ENCODE measurements at regions not wholly inside any gene's neighbourhood (a gene's known extent, or its start where the extent isn't known, plus 50 kb on each side); places are given as distances from the start of the nearest gene placed in this dataset.

GRCh38 chr4:181517491-181517890, 725.7 kb upstream of the TENM3 start:
- no peak for DNase-seq

DNA sequence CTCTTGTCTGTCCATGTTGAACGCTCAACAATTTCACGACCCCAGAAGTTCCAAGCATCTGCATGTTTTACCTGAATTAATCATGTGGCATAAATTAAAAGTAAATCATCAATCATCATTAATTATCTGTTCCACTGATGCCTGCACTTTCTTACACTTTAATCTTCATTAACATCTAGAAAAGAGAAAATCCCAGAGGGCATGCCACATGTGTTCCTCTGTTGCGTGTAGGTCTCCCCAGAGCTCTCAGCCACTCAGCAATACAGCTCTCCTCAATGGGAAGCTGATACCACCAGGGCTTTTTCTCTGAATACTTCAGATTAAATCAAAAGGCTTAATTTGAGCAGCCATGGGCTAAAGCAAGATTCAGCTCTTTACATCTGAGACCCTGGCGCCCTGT, 722.4 kb upstream of the TENM3 start:
- DNase-seq: no peak

- no peak for DNase-seq
Observed at GRCh38 chr4:181523973-181524372, 719.2 kb upstream of the TENM3 start.

DNA sequence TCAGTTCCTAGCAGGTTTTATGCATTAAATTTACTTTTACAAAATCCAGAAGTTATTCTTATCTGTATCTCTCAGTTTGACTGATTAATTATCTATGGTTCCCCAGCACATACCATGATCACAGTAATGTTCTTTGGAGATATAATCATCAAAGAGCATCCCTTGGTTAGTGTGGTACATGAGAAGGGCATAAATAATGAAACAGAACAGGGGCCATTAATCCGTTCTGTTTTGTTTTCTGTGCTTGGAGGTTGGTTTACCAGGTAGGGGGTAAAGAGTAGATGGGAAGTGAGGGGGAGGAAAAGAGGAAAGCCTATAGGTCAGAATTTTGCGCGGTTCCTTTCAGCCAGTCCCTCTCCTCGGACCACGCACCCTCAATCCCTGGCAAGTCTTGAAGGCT, 718.7 kb upstream of the TENM3 start:
- DNase-seq: no peak

- no peak for DNase-seq
Observed at GRCh38 chr4:181525634-181526033, 717.6 kb upstream of the TENM3 start.

DNA sequence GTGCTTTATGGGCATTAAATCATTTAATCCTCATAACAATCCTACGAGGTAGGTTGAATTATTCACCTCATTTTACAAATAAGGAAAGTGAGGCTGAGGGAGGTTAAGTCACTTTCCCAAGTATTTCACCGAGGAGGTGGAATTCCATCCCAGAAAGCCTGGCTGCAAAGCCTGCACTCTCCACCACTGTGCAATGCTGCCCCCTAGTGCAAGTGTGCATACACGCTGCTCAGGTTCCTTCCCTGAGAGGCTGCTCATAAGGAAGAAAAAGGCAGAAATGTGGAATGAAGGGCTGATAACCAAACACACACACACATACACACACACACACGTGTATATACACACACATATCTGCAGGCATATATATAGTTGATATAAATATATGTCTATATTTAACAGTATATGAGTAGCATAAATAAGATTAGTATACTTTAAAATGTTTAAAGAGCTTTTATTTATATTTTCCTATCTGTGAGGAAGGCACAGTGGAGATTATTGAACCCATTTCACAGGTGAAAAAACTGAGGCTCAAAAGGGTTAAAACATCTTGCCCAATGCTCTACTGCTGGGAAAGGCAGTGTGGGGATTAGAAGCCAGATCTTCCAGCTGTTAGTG, 714.5 kb upstream of the TENM3 start:
- DNase-seq: peak in 1 of 2 donors; percentile 0

GRCh38 chr4:181529537-181529936, 713.7 kb upstream of the TENM3 start:
- DNase-seq: no peak

- DNase-seq: no peak
Observed at GRCh38 chr4:181536196-181536746, 706.9 kb upstream of the TENM3 start.

GRCh38 chr4:181536811-181537434, 706.3 kb upstream of the TENM3 start:
- no peak for DNase-seq

- no peak for DNase-seq
Observed at GRCh38 chr4:181538431-181538830, 704.8 kb upstream of the TENM3 start.

- DNase-seq: no peak
Observed at GRCh38 chr4:181541396-181541795, 701.8 kb upstream of the TENM3 start.

GRCh38 chr4:181548873-181549575, 694.2 kb upstream of the TENM3 start:
- no peak for DNase-seq

GRCh38 chr4:181549576-181550188, 693.5 kb upstream of the TENM3 start:
- DNase-seq: no peak

DNA sequence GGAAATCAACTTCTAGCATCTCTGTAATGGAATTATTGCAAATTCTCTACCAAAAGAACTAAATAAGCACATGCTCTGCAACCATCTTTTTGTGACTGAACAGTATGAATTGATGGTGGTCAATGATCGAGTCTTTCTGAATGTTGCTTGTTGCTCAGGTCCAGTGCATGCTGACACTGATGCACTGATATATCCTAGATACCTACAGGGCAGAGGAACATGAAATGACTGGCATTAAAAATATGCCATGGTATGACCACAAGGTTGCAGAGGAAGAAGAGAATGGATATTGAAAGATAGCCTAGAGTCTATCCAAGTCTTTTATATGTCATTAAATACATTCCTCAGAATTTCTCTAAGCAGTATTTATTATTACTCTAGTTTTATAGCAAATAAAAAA, 692.8 kb upstream of the TENM3 start:
- no peak for DNase-seq

DNA sequence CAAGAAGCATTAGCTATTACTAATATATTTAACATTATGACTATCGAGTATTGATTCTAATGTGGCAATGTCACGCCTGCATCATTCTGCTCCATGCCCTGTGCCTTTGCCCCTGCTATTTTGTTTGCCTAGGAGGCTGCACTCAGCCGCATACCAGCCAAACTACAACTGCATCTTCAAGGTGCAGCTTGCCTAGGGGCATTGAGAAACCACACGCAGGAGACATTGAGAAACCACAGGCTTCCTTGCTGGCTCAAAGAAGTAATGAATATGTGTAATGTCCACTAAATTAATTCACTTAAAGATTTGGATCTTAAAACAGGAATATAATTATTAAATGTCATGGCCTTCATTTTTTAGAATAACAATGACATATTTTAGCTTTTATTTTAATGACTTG, 683.6 kb upstream of the TENM3 start:
- DNase-seq: no peak

DNA sequence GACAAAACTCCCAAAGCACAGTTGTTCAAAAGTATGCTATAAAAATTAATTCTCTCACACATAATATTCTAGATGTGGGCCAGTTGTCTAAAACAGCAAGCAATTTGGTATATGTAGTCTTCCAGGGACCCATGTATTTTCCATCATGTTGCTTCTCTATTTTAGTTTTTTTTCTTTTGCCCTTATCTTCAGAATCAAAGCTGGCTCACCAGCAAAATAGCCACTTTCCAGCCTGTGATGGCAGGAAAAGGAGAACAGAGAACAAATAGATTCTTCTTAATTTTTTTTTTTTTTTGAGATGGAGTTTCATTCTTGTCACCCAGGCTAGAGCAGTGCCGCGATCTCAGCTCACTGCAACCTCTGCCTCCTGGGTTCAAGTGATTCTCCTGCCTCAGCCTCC, 680.8 kb upstream of the TENM3 start:
- DNase-seq: no peak

DNA sequence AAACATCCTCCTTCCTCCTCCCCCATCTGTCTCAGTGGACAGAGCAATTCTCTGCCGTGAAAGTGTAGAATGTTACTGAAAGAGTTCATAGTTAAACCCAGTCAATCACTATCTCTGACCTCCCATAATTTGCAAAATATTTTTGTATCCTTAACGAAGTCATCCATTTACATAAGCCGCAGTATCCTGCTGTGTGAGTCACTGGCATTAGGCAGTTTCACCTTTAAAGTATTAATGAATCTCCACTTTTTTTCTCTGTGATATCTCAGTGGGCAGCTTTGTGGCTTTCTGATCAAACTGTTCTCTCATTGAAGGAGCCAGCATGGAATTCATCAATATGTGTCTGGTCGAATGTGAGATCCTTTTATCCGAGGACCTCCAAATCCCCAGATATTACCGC, 678.6 kb upstream of the TENM3 start:
- no peak for DNase-seq

DNA sequence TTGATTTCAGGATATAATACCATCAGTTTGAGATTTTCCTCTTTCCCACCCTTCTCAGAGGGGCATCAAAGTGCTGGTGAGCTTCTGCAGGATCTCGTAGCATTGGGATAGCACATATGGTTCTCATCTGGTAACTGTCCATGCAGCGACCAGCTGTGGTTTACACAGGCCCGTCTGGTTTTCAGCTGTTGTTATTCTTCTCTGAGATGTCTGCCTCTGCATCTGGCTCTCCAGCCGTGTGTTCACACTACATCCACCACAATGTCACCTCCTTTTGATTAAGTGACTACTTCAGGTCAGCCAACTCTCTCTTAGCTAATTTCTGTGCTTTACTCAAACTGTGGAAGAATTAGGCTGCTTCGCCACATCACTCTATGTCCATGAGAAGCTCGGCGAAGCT, 676.7 kb upstream of the TENM3 start:
- no peak for DNase-seq

GRCh38 chr4:181569553-181569952, 673.6 kb upstream of the TENM3 start:
- no peak for DNase-seq

DNA sequence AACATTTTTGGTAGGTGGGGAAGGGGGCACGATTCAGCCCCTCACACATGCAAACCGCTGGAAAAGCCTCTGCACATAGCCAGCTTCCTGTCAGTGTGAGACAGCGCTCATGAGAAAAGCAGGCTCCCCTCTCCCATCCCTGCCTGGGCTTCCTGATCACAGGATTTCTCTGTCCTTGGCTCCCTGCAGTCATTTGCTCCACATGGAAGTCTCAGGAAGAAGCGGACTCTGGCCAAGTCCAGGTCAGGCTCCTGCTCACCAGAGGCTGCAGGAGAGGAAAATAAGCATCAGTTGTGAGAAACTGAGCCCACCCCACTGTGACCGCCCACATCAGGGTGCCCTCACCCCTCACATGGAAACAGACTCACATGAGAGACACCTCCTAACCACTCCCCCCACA, 664.3 kb upstream of the TENM3 start:
- DNase-seq: no peak

DNA sequence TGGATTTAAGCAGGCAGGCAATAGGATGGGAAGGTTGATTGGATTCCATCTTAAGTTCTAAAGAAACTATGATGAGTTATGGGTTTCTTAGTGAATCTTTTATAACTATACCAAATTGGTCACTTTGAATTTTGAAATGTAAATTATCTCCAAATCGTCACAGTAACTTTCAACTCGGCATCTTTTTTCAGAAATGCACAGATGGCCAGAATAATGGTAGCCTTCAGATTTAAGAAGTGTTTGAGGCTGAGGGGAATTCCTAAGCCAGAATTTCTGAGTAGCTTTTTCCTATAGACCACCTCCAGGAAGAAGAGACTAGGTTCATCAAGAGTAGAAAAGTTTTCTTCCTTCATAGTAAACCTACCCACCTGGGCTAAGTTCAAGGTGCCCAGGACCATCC, 663.7 kb upstream of the TENM3 start:
- DNase-seq: no peak

DNA sequence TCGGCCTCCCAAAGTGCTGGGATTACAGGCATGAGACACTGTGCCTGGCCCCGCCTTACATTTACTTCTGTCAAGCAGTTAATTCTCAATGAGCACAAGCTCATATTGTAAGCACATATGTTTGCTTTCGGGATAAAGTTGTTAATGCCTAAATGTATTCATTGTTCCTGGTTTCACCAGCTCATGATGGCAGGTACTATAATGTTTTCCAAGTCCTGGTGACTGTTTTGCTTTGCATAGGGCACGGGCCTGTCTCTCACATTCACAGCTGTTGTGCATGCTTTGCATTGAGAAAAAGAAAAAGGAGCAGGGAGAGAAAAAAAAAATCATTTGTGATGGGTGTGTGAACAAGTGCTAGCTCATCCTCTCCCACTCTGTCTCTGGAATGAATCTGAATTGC, 661.2 kb upstream of the TENM3 start:
- DNase-seq: no peak

GRCh38 chr4:181582595-181582994, 660.6 kb upstream of the TENM3 start:
- DNase-seq: no peak

Data from bone marrow (tissue), 2 donors.